ENCODE measurements at regions not wholly inside any gene's neighbourhood (a gene's known extent, or its start where the extent isn't known, plus 50 kb on each side); places are given as distances from the start of the nearest gene placed in this dataset.

- DNase-seq (ENCODE audit: low spot score) = no peak
Observed at GRCh38 chr20:12022126-12022525, 104.4 kb downstream of the BTBD3 start.

DNA sequence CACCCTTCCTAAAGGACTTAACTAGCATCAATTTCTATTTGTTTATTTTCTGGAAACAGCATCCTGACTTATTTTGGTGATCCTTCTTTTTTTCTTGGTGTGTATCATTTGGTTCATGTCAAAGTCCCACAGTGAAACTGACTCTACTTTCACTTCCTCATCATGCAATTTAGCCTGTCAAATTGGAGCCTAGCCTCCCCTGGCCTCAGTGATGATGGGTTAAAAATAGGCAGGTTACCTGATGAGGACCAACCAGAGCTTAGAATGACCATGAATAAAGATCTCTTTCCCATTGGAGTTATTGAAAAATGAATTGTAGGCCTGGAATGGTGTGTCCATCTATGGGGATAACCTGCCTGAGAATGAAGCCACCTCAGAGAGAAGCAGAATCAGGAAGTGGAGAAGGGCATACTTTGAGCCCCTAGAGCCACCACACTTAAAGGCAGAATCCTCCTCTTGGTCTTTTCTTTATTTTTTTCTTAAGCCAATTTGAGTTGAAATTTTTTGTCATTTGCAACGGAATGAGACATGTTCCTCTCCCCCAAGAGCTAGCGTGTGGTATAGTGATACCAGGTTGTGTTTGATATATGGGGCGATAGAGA, 105.6 kb downstream of the BTBD3 start:
- DNase-seq (ENCODE audit: low spot score) = no peak

DNA sequence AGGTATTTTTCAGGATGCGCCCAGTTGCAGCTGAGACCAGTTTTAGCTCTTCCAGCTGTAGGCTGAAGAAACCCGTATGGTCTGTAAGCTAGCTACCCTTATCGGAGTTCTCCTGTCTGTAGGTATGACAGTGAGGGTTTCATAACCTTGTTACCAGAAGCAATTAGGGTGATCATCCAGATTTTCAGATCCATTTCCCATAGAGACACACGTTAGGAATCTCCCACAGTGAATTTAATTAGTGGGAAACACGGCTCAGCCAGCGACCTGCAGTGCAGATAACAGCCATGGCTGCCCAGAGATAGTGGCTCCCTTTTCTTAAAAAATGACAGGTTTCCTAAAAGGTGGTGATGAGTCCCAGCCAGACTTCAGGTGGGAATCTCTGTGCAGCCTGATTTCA, 111.1 kb downstream of the BTBD3 start:
- DNase-seq (ENCODE audit: low spot score) = no peak

- no peak for DNase-seq (ENCODE audit: low spot score)
Observed at GRCh38 chr20:12030470-12030869, 112.8 kb downstream of the BTBD3 start.

DNA sequence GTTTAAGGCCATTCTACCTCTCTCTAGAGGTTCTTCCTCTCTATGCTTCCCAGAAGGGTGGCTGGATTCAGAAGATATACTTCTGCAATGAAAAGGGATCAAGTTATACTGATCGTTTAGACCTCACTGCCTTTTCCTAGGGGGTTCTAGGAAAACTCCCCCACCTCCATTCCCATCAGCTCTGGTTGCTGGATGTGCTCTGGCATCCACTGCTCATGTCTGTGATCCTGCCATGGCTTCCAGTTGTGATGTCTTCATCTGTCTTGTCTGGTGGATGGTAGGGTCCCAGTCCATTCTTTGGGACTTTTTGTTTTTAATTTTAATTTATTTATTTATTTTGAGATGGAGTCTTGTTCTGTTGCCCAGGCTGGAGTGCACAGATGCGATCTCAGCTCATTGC, 118.4 kb downstream of the BTBD3 start:
- no peak for DNase-seq (ENCODE audit: low spot score)

- no peak for DNase-seq (ENCODE audit: low spot score)
Observed at GRCh38 chr20:12037521-12037920, 119.8 kb downstream of the BTBD3 start.

- DNase-seq (ENCODE audit: low spot score) = no peak
Observed at GRCh38 chr20:12040261-12040660, 122.6 kb downstream of the BTBD3 start.

GRCh38 chr20:12044969-12045368, 127.3 kb downstream of the BTBD3 start:
- DNase-seq (ENCODE audit: low spot score) = no peak

DNA sequence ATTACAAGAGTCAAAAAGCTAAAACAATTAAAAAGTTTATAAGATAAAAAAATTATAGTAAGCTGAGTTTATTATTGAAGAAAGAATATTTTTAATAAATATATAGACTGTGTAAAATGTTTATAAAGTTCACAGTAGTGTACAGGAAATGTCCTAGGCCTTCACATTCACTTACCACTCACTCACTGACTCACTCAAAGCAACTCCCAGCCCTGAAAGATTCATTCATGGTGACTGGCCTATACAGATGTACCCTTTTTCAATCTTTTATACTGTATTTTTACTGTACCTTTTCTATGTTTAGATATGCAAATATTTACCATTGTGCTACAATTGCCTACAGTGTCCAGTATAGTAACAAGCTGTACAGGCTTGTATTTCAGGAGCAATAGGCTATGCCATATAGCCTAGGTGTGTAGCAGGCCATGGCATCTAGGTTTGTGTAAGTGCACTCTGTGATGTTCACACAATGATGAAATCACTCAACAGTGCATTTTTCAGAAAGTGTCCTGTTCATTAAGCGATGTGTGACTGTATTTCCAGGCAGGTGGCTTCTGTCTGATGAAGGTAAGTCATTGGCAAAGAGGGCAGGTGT, 130.2 kb downstream of the BTBD3 start:
- DNase-seq (ENCODE audit: low spot score) = no peak

- DNase-seq (ENCODE audit: low spot score) = no peak
Observed at GRCh38 chr20:12049125-12049524, 131.4 kb downstream of the BTBD3 start.

- DNase-seq (ENCODE audit: low spot score) = no peak
Observed at GRCh38 chr20:12051206-12052163, 133.8 kb downstream of the BTBD3 start.

- DNase-seq (ENCODE audit: low spot score) = no peak
Observed at GRCh38 chr20:12053353-12053752, 135.7 kb downstream of the BTBD3 start.

GRCh38 chr20:12054556-12054955, 136.9 kb downstream of the BTBD3 start:
- DNase-seq (ENCODE audit: low spot score) = no peak

DNA sequence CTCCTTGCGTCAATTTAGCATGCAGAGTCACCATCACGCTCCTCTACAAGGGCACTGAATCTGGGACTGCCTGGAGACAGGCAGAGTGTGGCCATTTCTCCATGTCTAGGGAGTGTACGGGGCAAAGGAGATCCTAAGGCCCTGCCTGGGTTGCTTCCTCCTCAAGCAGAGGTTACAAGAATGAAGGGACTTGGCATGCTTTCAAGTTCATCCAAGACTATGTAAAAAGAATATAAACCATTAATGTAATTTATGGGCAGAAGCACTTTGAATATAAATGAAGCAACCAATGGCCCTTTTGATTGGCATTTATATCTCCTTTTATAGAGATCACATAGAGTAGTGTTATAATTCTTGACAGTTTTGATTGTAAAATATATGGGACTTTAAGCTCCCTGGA, 137.5 kb downstream of the BTBD3 start:
- DNase-seq (ENCODE audit: low spot score) = no peak

GRCh38 chr20:12056839-12057238, 139.1 kb downstream of the BTBD3 start:
- DNase-seq (ENCODE audit: low spot score) = no peak

DNA sequence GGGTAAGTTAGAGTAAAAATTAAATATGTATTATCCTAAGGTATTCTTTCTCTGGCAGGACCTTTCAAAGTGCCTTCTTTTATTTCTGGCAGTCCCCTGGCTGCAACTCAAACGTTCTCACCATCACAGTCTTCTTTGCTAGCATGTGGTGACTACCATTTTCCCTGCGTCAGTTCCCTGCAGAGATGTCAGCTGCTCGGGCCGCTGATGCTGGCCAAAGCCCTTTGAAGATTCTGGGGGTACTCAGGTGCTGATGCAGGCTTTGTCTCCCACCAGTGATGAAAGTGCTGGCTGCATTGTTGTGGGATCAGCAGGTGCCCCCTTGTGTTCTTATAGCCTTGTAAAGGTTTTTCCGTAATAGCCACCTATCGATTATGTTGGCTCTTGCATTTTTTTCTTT, 140.1 kb downstream of the BTBD3 start:
- no peak for DNase-seq (ENCODE audit: low spot score)

GRCh38 chr20:12058216-12058615, 140.5 kb downstream of the BTBD3 start:
- no peak for DNase-seq (ENCODE audit: low spot score)

- no peak for DNase-seq (ENCODE audit: low spot score)
Observed at GRCh38 chr20:12061466-12061865, 143.8 kb downstream of the BTBD3 start.

DNA sequence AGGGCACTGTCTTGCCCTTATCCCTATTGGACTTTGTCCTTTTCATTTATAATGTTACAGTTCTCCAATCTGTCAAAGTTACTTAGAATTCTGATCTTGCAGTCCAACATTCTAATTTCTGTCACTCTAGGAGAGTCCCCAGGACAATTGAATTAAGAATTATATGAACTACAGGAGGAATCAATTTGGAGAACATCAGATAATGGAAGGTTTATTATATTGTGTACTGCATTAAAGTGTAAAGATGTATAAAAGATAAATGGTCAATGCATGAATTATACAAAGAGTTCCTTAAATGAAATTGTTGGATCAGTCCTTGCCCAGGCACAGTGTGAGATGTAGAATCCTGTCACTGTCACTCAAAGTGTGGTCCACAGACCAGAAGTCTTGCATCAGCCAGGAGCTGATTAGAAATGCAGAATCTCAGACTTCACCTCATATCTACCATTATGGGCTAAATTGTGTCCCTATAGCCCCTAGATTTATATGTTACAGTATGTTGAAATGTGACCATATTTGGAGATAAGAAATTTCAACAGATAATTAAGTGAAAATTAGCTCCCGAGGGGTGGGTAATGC, 145.5 kb downstream of the BTBD3 start:
- no peak for DNase-seq (ENCODE audit: low spot score)

DNA sequence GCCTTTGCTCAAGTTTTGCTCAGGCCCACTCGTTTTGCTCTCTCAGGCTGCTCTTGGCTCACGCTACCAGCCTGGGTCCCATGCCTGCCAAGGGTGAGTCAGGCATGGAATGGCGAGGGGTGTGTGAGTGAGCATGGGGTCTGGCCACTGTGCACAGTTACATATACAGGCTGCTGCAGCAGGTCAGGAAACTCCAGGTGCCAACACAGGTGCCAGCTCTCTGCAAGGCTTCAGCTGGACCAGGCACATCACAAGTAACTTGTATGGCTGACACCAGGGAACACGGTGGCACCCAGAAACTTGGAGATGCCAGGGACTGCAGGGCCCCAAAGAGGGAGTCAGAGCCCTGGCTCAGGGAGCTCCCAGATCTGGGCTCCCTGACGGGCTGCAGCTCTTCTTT, 146.8 kb downstream of the BTBD3 start:
- no peak for DNase-seq (ENCODE audit: low spot score)

- no peak for DNase-seq (ENCODE audit: low spot score)
Observed at GRCh38 chr20:12067686-12068085, 150.0 kb downstream of the BTBD3 start.

DNA sequence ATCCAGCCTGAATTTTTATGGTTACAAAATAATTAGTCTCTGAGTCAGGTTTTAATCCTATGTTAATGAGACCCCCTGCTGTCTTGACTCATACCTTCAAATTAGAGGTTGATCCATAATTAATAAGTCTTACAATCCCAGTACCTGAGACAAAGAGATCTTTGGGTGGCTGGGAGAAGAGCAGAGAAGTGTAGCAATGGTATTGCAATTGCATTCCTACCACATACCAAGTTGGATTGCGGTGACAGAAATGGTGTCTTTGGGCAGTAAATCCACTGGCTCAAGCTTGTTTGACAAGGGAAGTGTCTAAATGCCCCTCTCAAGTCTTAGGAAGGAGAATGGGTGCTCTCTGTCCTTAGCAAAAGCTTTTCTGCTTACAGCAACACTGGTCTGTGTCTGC, 150.4 kb downstream of the BTBD3 start:
- no peak for DNase-seq (ENCODE audit: low spot score)

Data from HT-29 (cell line).